H9 (cell line): ENCODE measurements at regions not wholly inside any gene's neighbourhood (a gene's known extent, or its start where the extent isn't known, plus 50 kb on each side); places are given as distances from the start of the nearest gene placed in this dataset.

Experiments
- DNase-seq: peaks from one replicate; pipeline ENCODE4 v3.0.0-alpha.2; 2017
- H2AFZ ChIP-seq: one replicate; pipeline ENCODE4 v1.6.1; 2013; ENCODE audit warnings: mild to moderate bottlenecking, low read length, control low read depth, moderate library complexity
- H2AK5ac ChIP-seq: 2 replicates; pipeline ENCODE4 v1.6.1; 2013; ENCODE audit warnings: low read length, control low read depth, mixed read lengths; ENCODE audit not compliant: insufficient read length
- H2BK120ac ChIP-seq: one replicate; pipeline ENCODE4 v1.6.1; 2013; ENCODE audit warnings: low read depth, mild to moderate bottlenecking, low read length, control low read depth, inconsistent platforms; ENCODE audit not compliant: poor library complexity, severe bottlenecking
- H2BK12ac ChIP-seq: 2 replicates; pipeline ENCODE4 v1.6.1; 2013; ENCODE audit warnings: low read length, control low read depth, mixed read lengths, low read depth; ENCODE audit not compliant: insufficient read length
- H2BK15ac ChIP-seq: 2 replicates; pipeline ENCODE4 v1.6.1; 2013; ENCODE audit warnings: low read depth, low read length, control low read depth
- H2BK20ac ChIP-seq: one replicate; pipeline ENCODE4 v1.6.1; 2013; ENCODE audit warnings: low read depth, mild to moderate bottlenecking, low read length, control low read depth, inconsistent platforms; ENCODE audit not compliant: poor library complexity, severe bottlenecking
- H2BK5ac ChIP-seq: 2 replicates; pipeline ENCODE4 v1.6.1; 2013; ENCODE audit warnings: low read length, control low read depth, mixed read lengths; ENCODE audit not compliant: insufficient read length
- H3K14ac ChIP-seq: 2 replicates; pipeline ENCODE4 v1.6.1; 2013; ENCODE audit warnings: low read length, control low read depth; ENCODE audit not compliant: insufficient read depth
- H3K18ac ChIP-seq: 2 replicates; pipeline ENCODE4 v1.6.1; 2013; ENCODE audit warnings: low read depth, mild to moderate bottlenecking, mixed read lengths, low read length, control low read depth; ENCODE audit not compliant: insufficient read length
- H3K23ac ChIP-seq: 2 replicates; pipeline ENCODE4 v1.6.1; 2013; ENCODE audit warnings: low read length, control low read depth, mixed read lengths, low read depth; ENCODE audit not compliant: insufficient read length
- H3K23me2 ChIP-seq: 2 replicates; pipeline ENCODE4 v1.6.1; 2013; ENCODE audit warnings: low read depth, mild to moderate bottlenecking, mixed read lengths, low read length, control low read depth; ENCODE audit not compliant: insufficient read length, poor library complexity, severe bottlenecking
- H3K27ac ChIP-seq: 2 replicates; pipeline ENCODE4 v1.5.1; 2013; ENCODE audit warnings: low read length, control low read depth, mixed read lengths, low read depth; ENCODE audit not compliant: insufficient read length
- H3K27me3 ChIP-seq: 2 replicates; pipeline ENCODE4 v1.6.1; 2013; ENCODE audit warnings: low read length, control low read depth, inconsistent platforms; ENCODE audit not compliant: insufficient read depth
- H3K4ac ChIP-seq: 2 replicates; pipeline ENCODE4 v1.6.1; 2013; ENCODE audit warnings: low read depth, mild to moderate bottlenecking, control low read depth, inconsistent platforms, low read length, moderate library complexity
- H3K4me1 ChIP-seq: 2 replicates; pipeline ENCODE4 v1.6.1; 2013; ENCODE audit warnings: low read length, control low read depth, inconsistent platforms; ENCODE audit not compliant: insufficient read depth
- H3K4me2 ChIP-seq: 2 replicates; pipeline ENCODE4 v1.6.1; 2013; ENCODE audit warnings: low read length, control low read depth, mixed read lengths; ENCODE audit not compliant: insufficient read length, insufficient read depth
- H3K56ac ChIP-seq: 2 replicates; pipeline ENCODE4 v1.6.1; 2013; ENCODE audit warnings: low read depth, mild to moderate bottlenecking, mixed read lengths, low read length, control low read depth; ENCODE audit not compliant: insufficient read length
- H3K79me1 ChIP-seq: 2 replicates; pipeline ENCODE4 v1.6.1; 2013; ENCODE audit warnings: low read depth, mild to moderate bottlenecking, moderate library complexity, low read length, control low read depth, inconsistent platforms; ENCODE audit not compliant: insufficient read depth, poor library complexity, severe bottlenecking
- H3K79me2 ChIP-seq: 2 replicates; pipeline ENCODE4 v1.6.1; 2013; ENCODE audit warnings: low read length, control low read depth, inconsistent platforms; ENCODE audit not compliant: insufficient read depth
- H3K9ac ChIP-seq: 2 replicates; pipeline ENCODE4 v1.6.1; 2013; ENCODE audit warnings: low read length, control low read depth, mixed read lengths; ENCODE audit not compliant: insufficient read length; ENCODE audit errors: extremely low read depth
- H3K9me3 ChIP-seq: one replicate; pipeline ENCODE4 v1.6.1; 2013; ENCODE audit warnings: low read depth, low read length, inconsistent platforms; ENCODE audit not compliant: control insufficient read depth
- H3T11ph ChIP-seq: one replicate; pipeline ENCODE4 v1.6.1; 2013; ENCODE audit warnings: mild to moderate bottlenecking, low read length, control low read depth, inconsistent platforms
- H4K20me1 ChIP-seq: one replicate; pipeline ENCODE4 v1.6.1; 2013; ENCODE audit not compliant: control insufficient read depth, insufficient read length, insufficient read depth
- H4K5ac ChIP-seq: 2 replicates; pipeline ENCODE4 v1.6.1; 2013; ENCODE audit warnings: low read depth, mild to moderate bottlenecking, mixed read lengths, low read length, control low read depth; ENCODE audit not compliant: insufficient read length
- H4K8ac ChIP-seq: replicated peaks from 2 replicates; pipeline ENCODE4 v1.6.1; 2013; ENCODE audit warnings: low read length, control low read depth, mixed read lengths, low read depth; ENCODE audit not compliant: insufficient read length
- H4K91ac ChIP-seq: 2 replicates; pipeline ENCODE4 v1.6.1; 2013; ENCODE audit warnings: low read depth, mild to moderate bottlenecking, moderate library complexity, mixed read lengths, low read length, control low read depth; ENCODE audit not compliant: insufficient read length
- H3K27ac Mint-ChIP-seq, 3 experiments: 2 replicates in 2 of 3; 3 replicates in 1 of 3; pipeline ENCODE4 v1.8.0; 2020 to 2021; ENCODE audit warnings: mixed read lengths in 3 of 3, mild to moderate bottlenecking in 1 of 3, moderate library complexity in 1 of 3
- H3K27me3 Mint-ChIP-seq: 2 replicates; pipeline ENCODE4 v1.8.0; 2021; ENCODE audit warnings: low read depth, mild to moderate bottlenecking, moderate library complexity, mixed read lengths
- H3K36me3 Mint-ChIP-seq, 3 experiments: 2 replicates in 2 of 3; 3 replicates in 1 of 3; pipeline ENCODE4 v1.8.0; 2020 to 2021; ENCODE audit warnings: low read depth in 3 of 3, mixed read lengths in 3 of 3; ENCODE audit not compliant: insufficient read depth in 1 of 3
- H3K4me1 Mint-ChIP-seq, 2 experiments: 2 replicates each; pipeline ENCODE4 v1.8.0; 2020; ENCODE audit warnings: mixed read lengths in 2 of 2
- H3K4me3 Mint-ChIP-seq, 2 experiments: 2 replicates in 1 of 2; 3 replicates in 1 of 2; pipeline ENCODE4 v1.8.0; 2020 to 2021; ENCODE audit warnings: mild to moderate bottlenecking in 2 of 2, mixed read lengths in 2 of 2, moderate library complexity in 1 of 2
- H3K9me3 Mint-ChIP-seq, 2 experiments: 2 replicates in 1 of 2; 3 replicates in 1 of 2; pipeline ENCODE4 v1.8.0; 2020; ENCODE audit warnings: mild to moderate bottlenecking in 2 of 2, mixed read lengths in 2 of 2, moderate library complexity in 1 of 2
- CTCF ChIP-seq: fragments of 200-600 bp; sonication (generic); conservative IDR thresholded peaks from 3 replicates; pipeline ENCODE4 v1.8.0; 2021; ENCODE audit warnings: antibody characterized with exemption, mild to moderate bottlenecking
- WGBS: extraction: QIAGEN DNeasy Blood & Tissue Kit; methylation state at CpG from one replicate; pipeline ENCODE4 v1.1.7; 2013; ENCODE audit warnings: missing lambda C conversion rate, low lambda C conversion rate, mixed read lengths; ENCODE audit not compliant: insufficient read length; ENCODE audit errors: extremely low coverage; 5-methylcytosine and 5-hydroxymethylcytosine counted together

GRCh38 chr3:177554895-177555759, 357.8 kb upstream of the TBL1XR1 start:
- no peak overlapping the region; a peak in 1 of 5 replicates for H3K4me3 Mint-ChIP-seq
- Histone ChIP-seq H3K79me1 (no peaks in the 10 kb centered on the region), H2BK5ac (no peak overlapping the region), H4K91ac (no peak overlapping the region), H3K4ac (no peak overlapping the region), H2BK120ac (no peak overlapping the region), H3K23me2 (no peaks in the 10 kb centered on the region), H3K14ac (no peak overlapping the region), H3K27me3 (no peaks in the 10 kb centered on the region), H2BK20ac (peak overlapping the region; percentile 26), H3K18ac (no peak overlapping the region), H3K23ac (no peak overlapping the region), H3K9ac (no peak overlapping the region), H2BK15ac (no peak overlapping the region), H4K20me1 (no peaks in the 10 kb centered on the region), H4K8ac (no peak overlapping the region), H3K79me2 (no peaks in the 10 kb centered on the region), H4K5ac (no peak overlapping the region), H2BK12ac (no peak overlapping the region), H3K27ac (peak overlapping the region; percentile 32), H2AFZ (no peak overlapping the region), H2AK5ac (no peak overlapping the region), H3K9me3 (no peaks in the 10 kb centered on the region), H3K4me2 (peak overlapping the region; percentile 21), H3K56ac (no peak overlapping the region), H3T11ph (no peak overlapping the region), H3K4me1 (peaks cover 5% of the 10 kb centered on the region; the same call in 1 of the 2 replicates)
- no peaks in the 10 kb centered on the region for H3K27me3 Mint-ChIP-seq
- peak overlapping the region; percentile 78 to 87 (median 78) for H3K27ac Mint-ChIP-seq
- H3K4me1 Mint-ChIP-seq = peaks cover 39 to 44% of the 10 kb centered on the region in 2 experiments
- no peak for TF ChIP-seq CTCF
- no peak for DNase-seq
- WGBS = no CpG with 5 or more reads among the region's 2 CpGs
- peaks cover 0 to 3% of the 10 kb centered on the region in 2 experiments; a peak in 2 of 5 replicates for H3K9me3 Mint-ChIP-seq
- no peaks in the 10 kb centered on the region; a peak in 1 of 7 replicates for H3K36me3 Mint-ChIP-seq
